HL-60 (cell line): ENCODE measurements at regions not wholly inside any gene's neighbourhood (a gene's known extent, or its start where the extent isn't known, plus 50 kb on each side); places are given as distances from the start of the nearest gene placed in this dataset.

Experiments used
- CTCF ChIP-seq: IDR thresholded peaks from one replicate; pipeline ENCODE4 v1.5.1; 2011; ENCODE audit warnings: low read length, control low read depth, inconsistent platforms; ENCODE audit not compliant: insufficient read depth
- REST ChIP-seq: IDR thresholded peaks from 2 replicates; pipeline ENCODE4 v1.6.1; 2012; ENCODE audit warnings: low read depth; ENCODE audit not compliant: insufficient replicate concordance

GRCh38 chr13:29959603-29960002 is 109.2 kb upstream of the UBL3 start:
- TF ChIP-seq REST (no peak), CTCF (no peak)
